Loucy (cell line): ENCODE measurements at regions not wholly inside any gene's neighbourhood (a gene's known extent, or its start where the extent isn't known, plus 50 kb on each side); places are given as distances from the start of the nearest gene placed in this dataset.

Experiments
- CTCF ChIP-seq: fragments of 200-600 bp; sonication (generic); conservative IDR thresholded peaks from 2 replicates; pipeline ENCODE4 v1.5.1; 2014; ENCODE audit warnings: mild to moderate bottlenecking, antibody characterized with exemption, low read length
- EZH2phosphoT487 ChIP-seq: fragments of 200-600 bp; IDR thresholded peaks from 2 replicates; pipeline ENCODE4 v1.6.1; 2018; ENCODE audit warnings: antibody characterized with exemption, mild to moderate bottlenecking, moderate library complexity, borderline replicate concordance

GRCh38 chr2:53485021-53485728, 282.4 kb upstream of the CHAC2 start:
- TF ChIP-seq EZH2phosphoT487 (no peak), CTCF (no peak)
